ENCODE measurements at regions not wholly inside any gene's neighbourhood (a gene's known extent, or its start where the extent isn't known, plus 50 kb on each side); places are given as distances from the start of the nearest gene placed in this dataset.

DNA sequence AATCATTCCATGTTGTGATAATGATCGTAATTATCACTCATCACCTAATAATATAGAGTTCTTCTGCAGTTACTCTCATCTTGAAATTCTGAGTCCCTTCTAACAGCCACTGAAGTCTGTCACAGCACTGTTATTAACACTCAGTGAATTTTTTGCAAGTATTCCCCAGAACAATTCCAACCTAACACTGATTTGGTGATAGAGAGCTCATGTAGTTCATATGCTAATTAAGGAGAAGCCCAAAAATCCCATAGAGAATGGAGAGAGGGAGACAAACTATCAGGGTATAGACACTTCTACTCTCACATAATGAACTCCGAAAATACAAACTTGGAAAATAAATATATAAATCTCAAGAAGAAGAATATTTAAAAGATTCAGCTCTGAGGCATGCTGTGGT, 1253.4 kb upstream of the NXPH2 start:
- no peak for TF ChIP-seq POLR2AphosphoS5 (IDR thresholded peaks at IDR 0.05; ENCODE audit: insufficient read depth, low read depth, low read length)
- TF ChIP-seq POLR2A (IDR thresholded peaks at IDR 0.05; ENCODE audit: low read depth, low read length), result no peak
- TF ChIP-seq EZH2 (IDR thresholded peaks at IDR 0.05; ENCODE audit: borderline replicate concordance, low read depth, low read length, severe bottlenecking), result no peak
- TF ChIP-seq, protein P1, sequence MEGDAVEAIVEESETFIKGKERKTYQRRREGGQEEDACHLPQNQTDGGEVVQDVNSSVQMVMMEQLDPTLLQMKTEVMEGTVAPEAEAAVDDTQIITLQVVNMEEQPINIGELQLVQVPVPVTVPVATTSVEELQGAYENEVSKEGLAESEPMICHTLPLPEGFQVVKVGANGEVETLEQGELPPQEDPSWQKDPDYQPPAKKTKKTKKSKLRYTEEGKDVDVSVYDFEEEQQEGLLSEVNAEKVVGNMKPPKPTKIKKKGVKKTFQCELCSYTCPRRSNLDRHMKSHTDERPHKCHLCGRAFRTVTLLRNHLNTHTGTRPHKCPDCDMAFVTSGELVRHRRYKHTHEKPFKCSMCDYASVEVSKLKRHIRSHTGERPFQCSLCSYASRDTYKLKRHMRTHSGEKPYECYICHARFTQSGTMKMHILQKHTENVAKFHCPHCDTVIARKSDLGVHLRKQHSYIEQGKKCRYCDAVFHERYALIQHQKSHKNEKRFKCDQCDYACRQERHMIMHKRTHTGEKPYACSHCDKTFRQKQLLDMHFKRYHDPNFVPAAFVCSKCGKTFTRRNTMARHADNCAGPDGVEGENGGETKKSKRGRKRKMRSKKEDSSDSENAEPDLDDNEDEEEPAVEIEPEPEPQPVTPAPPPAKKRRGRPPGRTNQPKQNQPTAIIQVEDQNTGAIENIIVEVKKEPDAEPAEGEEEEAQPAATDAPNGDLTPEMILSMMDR (IDR thresholded peaks at IDR 0.05; ENCODE audit: extremely low read depth in 1 of 2, insufficient read depth in 1 of 2, low read depth in 1 of 2, low read length in 2 of 2), result no peak
- no peak for TF ChIP-seq GATA2 (IDR thresholded peaks at IDR 0.05; ENCODE audit: insufficient read depth, insufficient read length, low read depth, low read length)
- TF ChIP-seq, protein P2, sequence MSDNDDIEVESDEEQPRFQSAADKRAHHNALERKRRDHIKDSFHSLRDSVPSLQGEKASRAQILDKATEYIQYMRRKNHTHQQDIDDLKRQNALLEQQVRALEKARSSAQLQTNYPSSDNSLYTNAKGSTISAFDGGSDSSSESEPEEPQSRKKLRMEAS (IDR thresholded peaks at IDR 0.05; ENCODE audit: insufficient read depth, insufficient read length), result no peak
- TF ChIP-seq MYC (IDR thresholded peaks at IDR 0.05; ENCODE audit: low read depth, low read length), result no peak
- no peak for TF ChIP-seq JUN (IDR thresholded peaks at IDR 0.05; ENCODE audit: borderline replicate concordance, insufficient read depth, insufficient read length, low read depth)
- TF ChIP-seq FOS (IDR thresholded peaks at IDR 0.05; ENCODE audit: borderline replicate concordance, insufficient read depth, low read length), result no peak
